IPS-18a (cell line): ENCODE measurements at regions not wholly inside any gene's neighbourhood (a gene's known extent, or its start where the extent isn't known, plus 50 kb on each side); places are given as distances from the start of the nearest gene placed in this dataset.

Experiments
- H3K27ac ChIP-seq: one replicate; pipeline ENCODE4 v1.5.1; 2013; ENCODE audit warnings: low read length
- H3K27me3 ChIP-seq: one replicate; pipeline ENCODE4 v1.6.1; 2013; ENCODE audit warnings: mild to moderate bottlenecking, low read length; ENCODE audit not compliant: control insufficient read depth, insufficient read depth
- H3K36me3 ChIP-seq: one replicate; pipeline ENCODE4 v1.6.1; 2013; ENCODE audit warnings: low read depth, low read length; ENCODE audit not compliant: control insufficient read depth
- H3K4me1 ChIP-seq: one replicate; pipeline ENCODE4 v1.6.1; 2013; ENCODE audit warnings: low read depth, low read length; ENCODE audit not compliant: control insufficient read depth
- H3K4me3 ChIP-seq: one replicate; pipeline ENCODE4 v1.5.1; 2013; ENCODE audit warnings: low read length
- H3K9ac ChIP-seq: one replicate; pipeline ENCODE4 v1.6.1; 2013; ENCODE audit warnings: mild to moderate bottlenecking, low read length, moderate library complexity
- H3K9me3 ChIP-seq: one replicate; pipeline ENCODE4 v1.6.1; 2013; ENCODE audit warnings: low read depth, low read length; ENCODE audit not compliant: control insufficient read depth

DNA sequence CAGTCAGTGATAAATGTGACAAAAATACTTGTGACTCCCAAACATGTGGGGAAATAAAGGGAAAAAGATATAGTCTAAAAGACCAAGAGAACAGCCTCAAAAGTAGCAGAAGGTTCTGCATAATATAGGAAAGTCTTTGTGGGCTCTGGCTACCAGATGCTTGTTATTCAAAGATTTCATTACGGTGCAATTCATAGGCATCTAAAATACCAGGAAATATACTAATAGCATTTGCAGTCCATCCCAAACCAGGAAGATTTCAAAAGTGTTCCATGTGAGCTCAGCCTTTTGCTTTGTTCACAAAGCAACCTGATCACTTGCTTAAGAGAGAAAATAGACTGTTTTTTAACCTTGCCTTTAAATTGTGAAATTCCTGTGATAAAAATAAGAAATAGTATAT is 506.7 kb upstream of the MARCKS start:
- Histone ChIP-seq H3K4me1 (no peaks in the 10 kb centered on the region), H3K9me3 (no peaks in the 10 kb centered on the region), H3K9ac (no peak overlapping the region), H3K36me3 (no peaks in the 10 kb centered on the region), H3K27ac (no peak overlapping the region), H3K27me3 (no peaks in the 10 kb centered on the region), H3K4me3 (no peak overlapping the region)

DNA sequence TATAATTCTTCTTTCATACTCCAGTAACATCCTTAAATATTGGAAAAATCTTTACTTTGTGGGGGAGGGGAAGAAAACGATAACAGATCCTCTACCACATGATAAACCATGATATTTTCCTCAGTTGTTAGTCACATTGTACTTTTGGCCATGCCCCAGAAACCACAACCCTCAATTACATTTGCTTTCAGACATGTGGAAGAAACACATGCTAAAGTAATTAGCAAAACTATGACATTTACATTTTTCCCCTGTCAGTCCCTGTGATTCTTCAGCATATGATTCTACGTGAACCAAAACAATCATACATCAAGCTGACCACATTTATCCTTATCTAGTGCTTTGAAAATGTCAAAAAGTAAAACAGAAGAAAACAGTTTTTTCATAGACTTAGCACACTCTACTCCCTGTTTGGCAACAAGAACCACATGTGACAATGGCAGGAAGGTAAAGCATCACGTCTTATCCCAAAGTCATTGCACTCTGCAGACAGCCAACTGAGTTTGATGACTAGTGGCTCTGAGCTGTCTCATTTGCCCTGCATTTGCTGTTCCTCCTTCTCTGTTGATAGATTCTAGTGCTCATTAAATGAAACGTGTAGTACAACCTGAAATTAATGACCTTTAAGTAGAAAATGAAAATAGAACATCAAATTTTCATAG is 505.8 kb upstream of the MARCKS start:
- H3K27ac ChIP-seq = no peak overlapping the region
- H3K36me3 ChIP-seq = no peaks in the 10 kb centered on the region
- H3K9ac ChIP-seq = no peak overlapping the region
- no peaks in the 10 kb centered on the region for H3K9me3 ChIP-seq
- no peaks in the 10 kb centered on the region for H3K27me3 ChIP-seq
- H3K4me1 ChIP-seq = no peaks in the 10 kb centered on the region
- H3K4me3 ChIP-seq = no peak overlapping the region

DNA sequence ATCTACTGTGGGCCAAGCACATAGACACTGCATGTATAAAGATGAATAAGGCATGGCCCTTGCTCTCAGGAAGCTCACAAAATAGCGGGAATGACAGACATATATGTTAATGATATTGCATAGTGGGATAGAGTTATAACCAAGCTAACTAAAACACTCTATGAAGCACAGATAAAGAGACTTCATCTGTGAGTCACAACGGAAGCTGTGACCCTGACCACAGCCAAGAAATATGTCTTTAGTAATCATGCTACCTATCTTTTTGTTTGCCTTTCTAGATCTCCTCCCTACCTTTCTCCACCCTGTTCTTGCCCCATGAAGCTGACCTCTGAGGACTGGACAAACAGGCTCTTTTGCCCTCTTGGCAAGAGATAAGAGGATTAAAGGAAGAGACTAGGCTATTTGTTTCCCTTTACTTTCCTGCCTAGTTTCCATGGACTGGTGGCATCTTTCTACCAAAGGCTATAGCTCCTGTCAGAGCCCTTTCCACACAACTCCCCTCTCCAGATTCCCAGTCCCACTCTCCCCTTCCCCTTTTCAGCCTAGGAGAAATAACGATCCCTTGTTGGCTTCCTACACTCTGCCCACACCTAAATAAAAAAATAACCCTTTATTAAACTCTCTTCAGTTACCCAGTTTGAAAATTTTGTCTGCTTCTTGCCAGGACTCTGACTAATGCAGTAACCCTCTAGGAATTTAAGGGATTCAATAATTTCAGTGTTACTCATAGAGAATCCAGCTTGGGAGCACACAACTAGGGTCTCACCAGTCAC is 504.9 kb upstream of the MARCKS start:
- no peak overlapping the region for H3K9ac ChIP-seq
- H3K9me3 ChIP-seq = no peaks in the 10 kb centered on the region
- H3K4me1 ChIP-seq = no peaks in the 10 kb centered on the region
- H3K27ac ChIP-seq = no peak overlapping the region
- H3K4me3 ChIP-seq = no peak overlapping the region
- no peaks in the 10 kb centered on the region for H3K36me3 ChIP-seq
- H3K27me3 ChIP-seq = no peaks in the 10 kb centered on the region

DNA sequence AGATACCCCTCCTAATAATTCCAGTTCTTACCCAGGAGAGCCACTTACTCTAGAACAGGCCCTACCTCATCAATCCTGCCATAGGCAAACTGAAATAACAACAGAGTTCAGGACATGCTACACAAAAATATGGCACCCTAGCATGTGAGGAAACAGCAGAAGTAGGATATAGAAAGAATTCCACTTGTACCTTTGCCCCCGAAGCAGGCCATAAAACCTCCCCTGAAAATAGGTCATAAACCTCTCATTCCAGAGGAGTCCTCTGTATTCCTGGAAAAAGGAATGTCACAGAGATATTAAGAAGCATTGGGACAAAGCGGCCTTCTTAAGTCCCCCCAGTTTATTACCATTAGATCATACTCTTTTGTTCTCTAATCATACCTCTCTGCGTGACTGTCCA is 504.3 kb upstream of the MARCKS start:
- H3K4me1 ChIP-seq = no peaks in the 10 kb centered on the region
- no peak overlapping the region for H3K4me3 ChIP-seq
- H3K27me3 ChIP-seq = no peaks in the 10 kb centered on the region
- H3K9ac ChIP-seq = no peak overlapping the region
- H3K9me3 ChIP-seq = no peaks in the 10 kb centered on the region
- H3K27ac ChIP-seq = no peak overlapping the region
- H3K36me3 ChIP-seq = no peaks in the 10 kb centered on the region

DNA sequence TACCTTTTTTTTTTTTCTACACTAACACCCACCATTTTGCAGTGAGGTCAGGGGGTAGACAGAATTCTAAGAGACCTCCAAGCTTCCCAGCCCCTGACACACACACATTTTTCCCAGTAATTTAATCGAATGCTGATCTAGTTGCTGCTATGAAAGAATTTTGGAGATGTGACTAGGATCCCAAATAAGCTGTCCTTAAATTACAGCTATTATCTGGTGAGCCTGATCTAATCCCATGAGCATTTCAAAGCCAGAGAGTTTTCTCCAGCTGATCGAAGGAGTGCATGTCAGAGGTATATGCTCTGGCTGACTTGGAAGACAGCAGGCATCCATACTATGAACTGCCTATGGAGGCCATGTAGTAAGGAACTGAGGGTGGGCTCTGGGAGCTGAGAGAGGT is 503.8 kb upstream of the MARCKS start:
- no peaks in the 10 kb centered on the region for H3K9me3 ChIP-seq
- H3K27me3 ChIP-seq = no peaks in the 10 kb centered on the region
- no peak overlapping the region for H3K27ac ChIP-seq
- H3K9ac ChIP-seq = no peak overlapping the region
- no peak overlapping the region for H3K4me3 ChIP-seq
- no peaks in the 10 kb centered on the region for H3K4me1 ChIP-seq
- H3K36me3 ChIP-seq = no peaks in the 10 kb centered on the region

DNA sequence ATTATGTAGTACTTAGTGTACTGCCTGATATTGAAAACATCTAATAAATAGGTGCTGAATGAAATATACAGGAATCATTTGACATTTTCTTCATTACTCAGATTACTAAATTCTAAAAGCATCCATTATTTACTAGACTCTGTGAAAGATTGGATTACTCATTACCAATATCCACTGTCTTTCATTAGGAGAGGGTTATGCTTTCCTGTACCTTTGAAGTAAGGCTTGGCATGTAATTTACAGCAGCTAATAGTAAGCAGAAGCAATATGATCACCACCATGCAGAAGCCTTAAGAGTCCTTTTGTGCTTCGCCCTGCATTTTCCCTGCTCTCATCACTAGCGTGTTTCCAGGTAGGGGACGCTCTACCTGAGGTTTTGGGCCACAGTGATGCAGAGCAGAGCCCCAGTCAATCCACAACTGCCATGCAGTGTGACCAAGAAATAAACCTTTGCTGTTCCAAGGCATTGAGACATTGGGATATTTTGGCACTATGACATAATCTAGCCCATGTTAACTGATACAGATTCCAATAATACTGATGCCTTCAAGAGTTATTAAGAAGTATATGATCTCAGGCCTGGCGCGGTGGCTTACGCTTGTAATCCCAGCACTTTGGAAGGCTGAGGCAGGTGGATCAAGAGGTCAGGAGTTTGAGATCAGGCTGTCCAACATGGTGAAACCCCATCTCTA is 502.8 kb upstream of the MARCKS start:
- H3K27me3 ChIP-seq = no peaks in the 10 kb centered on the region
- H3K4me1 ChIP-seq = no peaks in the 10 kb centered on the region
- H3K9me3 ChIP-seq = no peaks in the 10 kb centered on the region
- no peak overlapping the region for H3K4me3 ChIP-seq
- H3K9ac ChIP-seq = no peak overlapping the region
- no peak overlapping the region for H3K27ac ChIP-seq
- no peaks in the 10 kb centered on the region for H3K36me3 ChIP-seq

DNA sequence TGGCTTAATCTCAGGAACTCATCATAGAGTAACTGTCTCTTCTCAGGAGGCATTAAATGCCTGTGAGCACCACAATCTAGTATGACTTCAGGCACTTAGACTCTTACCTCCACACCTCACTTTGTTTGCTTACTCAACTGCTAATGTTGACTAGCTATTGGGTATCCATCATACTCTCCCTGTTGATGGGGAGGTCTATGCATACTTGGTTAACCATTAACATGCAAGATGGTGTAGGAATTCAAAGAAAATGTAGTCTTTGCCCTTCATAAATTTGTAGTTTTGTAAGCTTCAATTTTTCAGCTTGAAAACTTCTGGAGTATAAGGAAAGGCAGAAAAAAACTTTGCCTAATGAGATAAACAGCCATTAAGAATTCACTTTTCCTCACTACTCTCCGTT is 501.0 kb upstream of the MARCKS start:
- Histone ChIP-seq H3K9ac (no peak overlapping the region), H3K4me1 (peaks cover 7% of the 10 kb centered on the region), H3K36me3 (no peaks in the 10 kb centered on the region), H3K9me3 (no peaks in the 10 kb centered on the region), H3K4me3 (no peak overlapping the region), H3K27ac (no peak overlapping the region), H3K27me3 (no peaks in the 10 kb centered on the region)

DNA sequence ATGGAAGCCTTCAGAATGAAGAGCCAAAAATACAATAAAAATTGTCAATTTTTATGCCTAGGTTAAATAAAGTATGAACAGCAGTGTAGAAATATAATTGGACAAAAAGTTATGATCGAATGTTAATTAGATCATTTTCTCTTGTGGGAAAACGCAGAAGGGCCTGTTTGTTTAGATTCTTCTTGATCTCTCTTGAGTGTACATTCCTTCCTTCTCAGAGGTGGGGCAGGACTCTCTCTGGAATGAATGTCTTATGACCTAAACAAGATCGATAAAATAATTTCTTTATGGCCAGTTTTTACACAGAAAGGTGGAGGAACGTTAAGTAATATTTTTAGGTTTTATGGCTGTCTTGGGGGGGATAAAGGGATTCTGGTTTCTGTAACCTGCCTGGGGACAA is 500.1 kb upstream of the MARCKS start:
- no peak overlapping the region for H3K9ac ChIP-seq
- H3K27me3 ChIP-seq = no peaks in the 10 kb centered on the region
- no peak overlapping the region for H3K4me3 ChIP-seq
- H3K36me3 ChIP-seq = no peaks in the 10 kb centered on the region
- no peaks in the 10 kb centered on the region for H3K9me3 ChIP-seq
- peaks cover 13% of the 10 kb centered on the region for H3K4me1 ChIP-seq
- no peak overlapping the region for H3K27ac ChIP-seq

DNA sequence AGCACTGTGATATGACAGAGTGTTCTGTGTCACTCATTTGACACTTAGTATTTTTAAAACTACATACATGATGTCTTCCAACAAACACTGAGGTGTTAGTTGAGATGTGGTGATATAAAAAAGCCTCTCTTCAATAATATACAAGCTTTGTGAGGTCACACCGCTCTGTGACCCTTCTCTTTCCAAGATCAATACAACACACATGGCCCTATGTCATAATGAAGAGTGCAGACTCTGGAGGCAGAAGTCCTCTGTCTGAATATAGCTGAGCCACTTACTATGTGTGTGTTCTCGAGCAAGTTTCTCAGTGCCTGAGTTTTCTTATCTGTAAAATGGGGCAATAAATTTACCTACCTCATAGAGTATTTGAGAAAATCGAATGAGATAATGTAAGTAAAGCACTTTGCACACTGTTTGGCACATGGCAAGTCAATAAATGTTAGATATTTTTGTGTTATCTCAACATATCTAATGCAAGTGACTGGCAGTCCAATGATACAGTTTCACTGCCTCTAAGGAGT is 499.0 kb upstream of the MARCKS start:
- Histone ChIP-seq H3K9me3 (no peaks in the 10 kb centered on the region), H3K4me3 (no peak overlapping the region), H3K36me3 (no peaks in the 10 kb centered on the region), H3K4me1 (peaks cover 23% of the 10 kb centered on the region), H3K9ac (no peak overlapping the region), H3K27ac (no peak overlapping the region), H3K27me3 (no peaks in the 10 kb centered on the region)

DNA sequence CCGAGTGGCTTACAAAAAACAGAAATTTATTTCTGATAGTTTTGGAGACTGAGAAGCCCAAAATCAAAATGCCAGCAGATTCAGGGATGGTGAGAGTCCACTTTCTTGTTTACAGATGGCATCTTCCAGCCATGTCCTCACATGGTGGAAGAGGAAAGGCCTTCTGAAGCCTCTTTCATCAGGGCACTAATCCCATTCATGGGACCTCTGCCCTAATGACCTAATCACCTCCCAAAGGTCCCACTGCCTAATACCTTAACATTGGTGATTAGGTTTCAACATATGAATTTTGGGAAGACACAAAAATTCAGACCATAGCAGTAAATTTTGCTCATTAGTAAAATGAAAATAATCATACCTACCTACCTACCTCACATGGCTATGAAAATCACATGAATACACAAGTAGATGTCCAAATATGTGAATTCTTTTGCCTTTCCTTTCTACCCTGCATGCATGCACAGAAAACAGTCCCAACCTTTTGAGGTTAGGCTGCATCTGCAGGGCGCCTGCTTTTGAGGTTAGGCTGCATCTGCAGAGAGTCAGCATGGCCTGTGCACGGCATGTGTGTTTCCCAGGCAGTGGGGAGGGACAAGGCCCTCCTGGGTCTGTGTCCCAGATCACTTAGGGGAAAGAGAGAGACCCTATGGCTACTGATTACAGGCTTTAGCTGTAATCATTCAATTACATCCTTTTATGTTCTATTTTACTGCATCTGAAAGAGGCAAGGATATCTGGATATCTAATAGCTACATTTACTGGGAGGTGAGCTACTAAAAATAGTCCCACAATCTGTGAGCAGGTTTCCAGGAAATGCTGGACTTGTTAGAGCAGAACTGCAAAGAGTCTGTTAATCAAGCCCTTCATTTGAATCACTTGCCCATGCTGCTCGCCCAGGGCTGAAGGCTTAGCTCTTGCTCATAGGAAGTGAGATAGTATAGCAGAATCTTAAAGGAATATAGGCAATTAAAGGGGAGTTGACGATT is 497.7 kb upstream of the MARCKS start:
- Histone ChIP-seq H3K36me3 (no peaks in the 10 kb centered on the region), H3K27ac (no peak overlapping the region), H3K4me3 (no peak overlapping the region), H3K9me3 (no peaks in the 10 kb centered on the region), H3K9ac (no peak overlapping the region), H3K4me1 (peaks cover 25% of the 10 kb centered on the region), H3K27me3 (no peaks in the 10 kb centered on the region)
